ENCODE measurements at regions not wholly inside any gene's neighbourhood (a gene's known extent, or its start where the extent isn't known, plus 50 kb on each side); places are given as distances from the start of the nearest gene placed in this dataset.

DNA sequence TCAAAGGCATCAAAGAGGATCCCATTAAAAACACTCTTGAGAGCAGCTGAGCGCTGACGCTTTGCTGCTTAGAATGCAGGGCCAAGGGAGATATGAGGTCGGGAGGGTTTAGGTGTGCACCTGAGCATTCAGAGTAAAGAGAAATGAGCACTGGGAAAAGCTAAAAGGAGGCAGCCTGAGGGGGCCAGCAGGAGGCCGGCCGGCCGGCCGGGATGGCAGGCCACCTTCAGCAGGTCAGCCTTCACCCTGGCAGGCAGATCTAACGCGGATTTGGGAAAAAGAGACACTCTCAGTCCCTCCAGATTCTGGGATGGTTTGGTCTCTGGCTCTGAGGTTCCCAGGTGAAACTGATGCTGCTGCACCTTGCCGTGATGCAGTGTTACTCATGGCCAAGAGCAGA is 393.5 kb downstream of the TRIML1 start:
- no peaks in the 10 kb centered on the region for H3F3A ChIP-seq (ENCODE audit: insufficient read depth, low read length)
- H3K79me2 ChIP-seq (ENCODE audit: low read length) = no peaks in the 10 kb centered on the region
- no peak overlapping the region for H2AFZ ChIP-seq (ENCODE audit: low read length)
- no peak overlapping the region for H3K4me2 ChIP-seq (ENCODE audit: low read depth, low read length)
- DNase-seq = no peak
- H3K27ac ChIP-seq (ENCODE audit: low read length) = no peak overlapping the region
- H3K4me3 ChIP-seq (ENCODE audit: low read length) = no peak overlapping the region
- no peaks in the 10 kb centered on the region for H3K27me3 ChIP-seq (replicated peaks; ENCODE audit: insufficient read depth, low read length)
- no peaks in the 10 kb centered on the region for H3K9me2 ChIP-seq (replicated peaks; ENCODE audit: insufficient read depth, low read length)
- no peak for TF ChIP-seq CTCF (IDR thresholded peaks at IDR 0.05; ENCODE audit: low read length)
- no peak for TF ChIP-seq EZH2 (optimal IDR thresholded peaks at IDR 0.05; ENCODE audit: low read depth, low read length)
- TF ChIP-seq EZH2phosphoT487 (IDR thresholded peaks at IDR 0.05; ENCODE audit: low read length) = no peak
- no peaks in the 10 kb centered on the region for H4K20me1 ChIP-seq (ENCODE audit: insufficient read depth, low read length)
- H3K9ac ChIP-seq (ENCODE audit: low read length) = no peak overlapping the region
- H3K9me3 ChIP-seq (replicated peaks; ENCODE audit: insufficient read depth, low read length) = no peaks in the 10 kb centered on the region
- H3K36me3 ChIP-seq (replicated peaks; ENCODE audit: insufficient read depth, low read length) = no peaks in the 10 kb centered on the region
- no peaks in the 10 kb centered on the region for H3K4me1 ChIP-seq (ENCODE audit: low read length)

DNA sequence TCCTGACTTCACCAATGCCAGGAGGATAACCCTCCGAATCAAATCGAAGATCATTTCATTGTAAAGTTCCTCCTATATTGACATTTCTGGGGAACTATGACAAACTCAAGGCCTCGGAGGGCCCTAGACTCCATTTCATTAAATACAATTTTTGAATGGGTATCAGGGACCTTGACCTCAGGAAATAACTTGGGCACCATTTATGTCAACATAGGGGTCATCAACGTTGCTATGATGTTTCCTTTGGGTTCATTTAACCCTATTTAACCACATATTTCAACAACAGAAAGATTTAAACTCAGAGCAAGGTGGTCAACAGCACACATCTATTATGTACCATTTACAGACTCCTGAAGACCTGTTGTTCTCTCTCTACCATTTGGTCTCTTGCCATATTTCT is 395.1 kb downstream of the TRIML1 start:
- Histone ChIP-seq H4K20me1 (ENCODE audit: insufficient read depth, low read length) (no peaks in the 10 kb centered on the region), H3K27ac (ENCODE audit: low read length) (no peak overlapping the region), H3K36me3 (replicated peaks; ENCODE audit: insufficient read depth, low read length) (no peaks in the 10 kb centered on the region), H3K4me3 (ENCODE audit: low read length) (no peak overlapping the region), H3K4me2 (ENCODE audit: low read depth, low read length) (no peak overlapping the region), H3K27me3 (replicated peaks; ENCODE audit: insufficient read depth, low read length) (no peaks in the 10 kb centered on the region), H3K9me2 (replicated peaks; ENCODE audit: insufficient read depth, low read length) (no peaks in the 10 kb centered on the region), H3K79me2 (ENCODE audit: low read length) (no peaks in the 10 kb centered on the region), H3K9ac (ENCODE audit: low read length) (no peak overlapping the region), H2AFZ (ENCODE audit: low read length) (no peak overlapping the region), H3K4me1 (ENCODE audit: low read length) (no peaks in the 10 kb centered on the region), H3K9me3 (replicated peaks; ENCODE audit: insufficient read depth, low read length) (no peaks in the 10 kb centered on the region), H3F3A (ENCODE audit: insufficient read depth, low read length) (no peaks in the 10 kb centered on the region)
- TF ChIP-seq EZH2phosphoT487 (IDR thresholded peaks at IDR 0.05; ENCODE audit: low read length) (no peak), CTCF (IDR thresholded peaks at IDR 0.05; ENCODE audit: low read length) (no peak), EZH2 (optimal IDR thresholded peaks at IDR 0.05; ENCODE audit: low read depth, low read length) (no peak)
- DNase-seq = no peak

- Histone ChIP-seq H3K36me3 (replicated peaks; ENCODE audit: insufficient read depth, low read length) (no peaks in the 10 kb centered on the region), H3K4me1 (ENCODE audit: low read length) (no peaks in the 10 kb centered on the region), H3K9me3 (replicated peaks; ENCODE audit: insufficient read depth, low read length) (no peaks in the 10 kb centered on the region), H3K4me2 (ENCODE audit: low read depth, low read length) (no peak overlapping the region), H2AFZ (ENCODE audit: low read length) (no peak overlapping the region), H3K27ac (ENCODE audit: low read length) (no peak overlapping the region), H3K27me3 (replicated peaks; ENCODE audit: insufficient read depth, low read length) (no peaks in the 10 kb centered on the region), H3F3A (ENCODE audit: insufficient read depth, low read length) (no peaks in the 10 kb centered on the region), H3K79me2 (ENCODE audit: low read length) (no peaks in the 10 kb centered on the region), H3K9ac (ENCODE audit: low read length) (no peak overlapping the region), H4K20me1 (ENCODE audit: insufficient read depth, low read length) (no peaks in the 10 kb centered on the region), H3K4me3 (ENCODE audit: low read length) (no peak overlapping the region), H3K9me2 (replicated peaks; ENCODE audit: insufficient read depth, low read length) (no peaks in the 10 kb centered on the region)
- no peak for TF ChIP-seq EZH2 (optimal IDR thresholded peaks at IDR 0.05; ENCODE audit: low read depth, low read length)
- TF ChIP-seq CTCF (IDR thresholded peaks at IDR 0.05; ENCODE audit: low read length) = no peak
- no peak for TF ChIP-seq EZH2phosphoT487 (IDR thresholded peaks at IDR 0.05; ENCODE audit: low read length)
- DNase-seq = no peak
Measured at GRCh38 chr4:188534917-188535316, 395.7 kb downstream of the TRIML1 start.
